Spleen (tissue), 7 donors: ENCODE measurements at regions not wholly inside any gene's neighbourhood (a gene's known extent, or its start where the extent isn't known, plus 50 kb on each side); places are given as distances from the start of the nearest gene placed in this dataset.

ENCODE experiments used
- POLR2A ChIP-seq, 3 donors: fragments of 450-650 bp; IDR thresholded peaks; one replicate each; pipeline ENCODE4 v1.5.1; 2017; ENCODE audit warnings: antibody characterized with exemption in 3 of 3, mild to moderate bottlenecking in 1 of 3
- TF ChIP-seq, protein P1 (sequence below), 11 experiments: fragments of 200-600 bp in 7 of 11; fragments of 450-650 bp in 4 of 11; sonication (generic) in 4 of 11; IDR thresholded peaks in 8 of 11; conservative IDR thresholded peaks in 3 of 11; 1 replicate in 7 of 11; 2 replicates in 4 of 11; pipeline versions ENCODE4 v1.4.0 to v1.8.0; 2016 to 2021; ENCODE audit warnings: antibody characterized with exemption in 11 of 11, inconsistent platforms in 4 of 11, mild to moderate bottlenecking in 1 of 11
- donor health status: DM: no; HTN: no; CAD: no; lungs with moderate emphysema.
- donor health status: DM: no; HTN: no; CAD: no.
- donor health status: DM: no; HTN: no; CAD: no.

DNA sequence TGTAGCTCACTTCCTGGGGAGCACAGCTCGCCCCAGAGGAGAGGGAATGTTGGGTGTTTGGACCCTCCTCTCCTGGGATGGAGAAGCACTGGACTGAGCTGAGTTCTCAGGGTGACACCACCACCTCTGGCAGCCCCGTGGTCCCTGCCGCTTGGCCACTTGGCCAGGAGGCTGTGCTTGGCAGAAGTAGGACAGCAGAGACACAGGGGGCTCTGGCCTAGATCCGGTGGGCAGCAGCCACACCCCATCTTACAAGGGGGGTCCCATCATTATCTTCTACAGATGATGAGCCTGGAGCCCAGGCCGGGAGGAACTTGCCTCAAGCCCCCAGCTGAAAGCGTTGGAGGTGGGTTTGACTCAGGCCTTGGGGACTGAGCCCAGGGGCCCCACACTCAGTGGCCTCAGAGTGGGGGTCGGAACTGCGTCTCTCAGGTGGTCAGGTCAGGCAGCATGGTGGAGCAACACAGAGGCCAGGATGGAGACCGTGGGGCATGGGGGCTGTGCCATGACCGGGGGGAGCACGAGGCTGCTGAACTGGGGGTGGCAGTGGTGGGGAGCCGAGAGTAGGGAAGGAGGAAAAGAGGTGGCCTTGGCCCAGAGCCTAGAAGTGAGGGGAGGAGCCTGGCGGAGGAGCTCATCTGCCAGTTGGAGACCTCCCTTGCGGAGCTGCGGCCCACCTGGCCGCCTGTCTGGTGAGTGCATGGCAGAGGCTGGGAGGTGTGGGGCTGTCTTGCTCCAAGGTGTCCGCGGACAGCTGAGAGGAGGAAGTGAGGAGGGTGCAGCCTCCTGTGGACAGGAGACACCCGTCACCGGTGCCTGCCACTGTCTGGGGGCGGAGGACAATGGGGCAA is 63.6 kb upstream of the HDAC4 start:
- TF ChIP-seq, protein P1, sequence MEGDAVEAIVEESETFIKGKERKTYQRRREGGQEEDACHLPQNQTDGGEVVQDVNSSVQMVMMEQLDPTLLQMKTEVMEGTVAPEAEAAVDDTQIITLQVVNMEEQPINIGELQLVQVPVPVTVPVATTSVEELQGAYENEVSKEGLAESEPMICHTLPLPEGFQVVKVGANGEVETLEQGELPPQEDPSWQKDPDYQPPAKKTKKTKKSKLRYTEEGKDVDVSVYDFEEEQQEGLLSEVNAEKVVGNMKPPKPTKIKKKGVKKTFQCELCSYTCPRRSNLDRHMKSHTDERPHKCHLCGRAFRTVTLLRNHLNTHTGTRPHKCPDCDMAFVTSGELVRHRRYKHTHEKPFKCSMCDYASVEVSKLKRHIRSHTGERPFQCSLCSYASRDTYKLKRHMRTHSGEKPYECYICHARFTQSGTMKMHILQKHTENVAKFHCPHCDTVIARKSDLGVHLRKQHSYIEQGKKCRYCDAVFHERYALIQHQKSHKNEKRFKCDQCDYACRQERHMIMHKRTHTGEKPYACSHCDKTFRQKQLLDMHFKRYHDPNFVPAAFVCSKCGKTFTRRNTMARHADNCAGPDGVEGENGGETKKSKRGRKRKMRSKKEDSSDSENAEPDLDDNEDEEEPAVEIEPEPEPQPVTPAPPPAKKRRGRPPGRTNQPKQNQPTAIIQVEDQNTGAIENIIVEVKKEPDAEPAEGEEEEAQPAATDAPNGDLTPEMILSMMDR (IDR thresholded peaks at IDR 0.05 in 8 of 11, conservative IDR thresholded peaks at IDR 0.05 in 3 of 11), result no peak
- no peak for TF ChIP-seq POLR2A (IDR thresholded peaks at IDR 0.05)
